ENCODE measurements at regions not wholly inside any gene's neighbourhood (a gene's known extent, or its start where the extent isn't known, plus 50 kb on each side); places are given as distances from the start of the nearest gene placed in this dataset.

GRCh38 chr2:81481994-81482368 lies 1177.4 kb upstream of the LRRTM1 start:
- TF ChIP-seq NFIC (IDR thresholded peaks at IDR 0.05) (no peak), MAX (IDR thresholded peaks at IDR 0.05) (no peak), EP300 (IDR thresholded peaks at IDR 0.05; ENCODE audit: borderline replicate concordance) (no peak), RAD21 (IDR thresholded peaks at IDR 0.05; ENCODE audit: low read depth) (no peak), YY1 (IDR thresholded peaks at IDR 0.05; ENCODE audit: low read depth) (no peak), TCF12 (IDR thresholded peaks at IDR 0.05; ENCODE audit: low read depth) (no peak), TEAD4 (IDR thresholded peaks at IDR 0.05) (no peak), ZBTB7A (IDR thresholded peaks at IDR 0.05; ENCODE audit: low read depth) (no peak), REST (IDR thresholded peaks at IDR 0.05; ENCODE audit: low read depth) (no peak), FOXM1 (IDR thresholded peaks at IDR 0.05; ENCODE audit: borderline replicate concordance, low read depth) (no peak), TAF1 (IDR thresholded peaks at IDR 0.05; ENCODE audit: low read depth) (no peak)
